Memory B cell (primary cell): ENCODE measurements at regions not wholly inside any gene's neighbourhood (a gene's known extent, or its start where the extent isn't known, plus 50 kb on each side); places are given as distances from the start of the nearest gene placed in this dataset.

Experiments used
- ATAC-seq: fragments of 150-1000 bp; cut with Tn5 transposase; 2 replicates; pipeline ENCODE4 v1.10.0; 2021; ENCODE audit warnings: low read depth, mild to moderate bottlenecking, moderate library complexity
- DNase-seq, 2 donors: peaks; one replicate each; pipeline ENCODE4 v3.0.0; 2022; ENCODE audit warnings: low spot score in 2 of 2
- H3K27ac Mint-ChIP-seq: one replicate; pipeline ENCODE4 v1.8.0; 2022; ENCODE audit warnings: mild to moderate bottlenecking, moderate library complexity, mixed read lengths
- H3K27me3 Mint-ChIP-seq: one replicate; pipeline ENCODE4 v1.8.0; 2022; ENCODE audit warnings: mixed read lengths
- H3K36me3 Mint-ChIP-seq: one replicate; pipeline ENCODE4 v1.8.0; 2022; ENCODE audit warnings: mild to moderate bottlenecking, mixed read lengths
- H3K4me1 Mint-ChIP-seq: one replicate; pipeline ENCODE4 v1.8.0; 2022; ENCODE audit warnings: mixed read lengths
- H3K4me3 Mint-ChIP-seq: one replicate; pipeline ENCODE4 v1.8.0; 2022; ENCODE audit warnings: mild to moderate bottlenecking, moderate library complexity, mixed read lengths
- H3K9me3 Mint-ChIP-seq: one replicate; pipeline ENCODE4 v1.8.0; 2022; ENCODE audit warnings: mixed read lengths

GRCh38 chr12:60101715-60102114 is 505.9 kb downstream of the SLC16A7 start:
- Mint-ChIP-seq H3K27me3 (no peaks in the 10 kb centered on the region), H3K9me3 (no peaks in the 10 kb centered on the region), H3K27ac (no peak overlapping the region), H3K4me3 (no peak overlapping the region), H3K4me1 (no peaks in the 10 kb centered on the region), H3K36me3 (no peaks in the 10 kb centered on the region)
- DNase-seq: no peak
- no peak for ATAC-seq

- no peaks in the 10 kb centered on the region for H3K9me3 Mint-ChIP-seq
- no peak for ATAC-seq
- H3K27ac Mint-ChIP-seq: no peak overlapping the region
- H3K4me1 Mint-ChIP-seq: no peaks in the 10 kb centered on the region
- no peak for DNase-seq
- H3K36me3 Mint-ChIP-seq: no peaks in the 10 kb centered on the region
- no peaks in the 10 kb centered on the region for H3K27me3 Mint-ChIP-seq
- no peak overlapping the region for H3K4me3 Mint-ChIP-seq
Measured at GRCh38 chr12:60106214-60106613, 510.4 kb downstream of the SLC16A7 start.

GRCh38 chr12:60107992-60108391 is 512.2 kb downstream of the SLC16A7 start:
- ATAC-seq: no peak
- H3K4me1 Mint-ChIP-seq: no peaks in the 10 kb centered on the region
- H3K9me3 Mint-ChIP-seq: no peaks in the 10 kb centered on the region
- DNase-seq: no peak
- H3K27ac Mint-ChIP-seq: no peak overlapping the region
- H3K4me3 Mint-ChIP-seq: no peak overlapping the region
- H3K27me3 Mint-ChIP-seq: no peaks in the 10 kb centered on the region
- no peaks in the 10 kb centered on the region for H3K36me3 Mint-ChIP-seq

- Mint-ChIP-seq H3K4me1 (no peaks in the 10 kb centered on the region), H3K36me3 (no peaks in the 10 kb centered on the region), H3K27ac (no peak overlapping the region), H3K9me3 (peaks cover 3% of the 10 kb centered on the region), H3K4me3 (no peak overlapping the region), H3K27me3 (no peaks in the 10 kb centered on the region)
- ATAC-seq (no peak), DNase-seq (no peak)
Measured at GRCh38 chr12:60112063-60112462, 516.2 kb downstream of the SLC16A7 start.

- H3K36me3 Mint-ChIP-seq: no peaks in the 10 kb centered on the region
- H3K9me3 Mint-ChIP-seq: peaks cover 3% of the 10 kb centered on the region
- ATAC-seq (no peak), DNase-seq (no peak)
- H3K4me3 Mint-ChIP-seq: no peak overlapping the region
- no peaks in the 10 kb centered on the region for H3K4me1 Mint-ChIP-seq
- no peaks in the 10 kb centered on the region for H3K27me3 Mint-ChIP-seq
- no peak overlapping the region for H3K27ac Mint-ChIP-seq
Measured at GRCh38 chr12:60112763-60113162, 516.9 kb downstream of the SLC16A7 start.

- Mint-ChIP-seq H3K36me3 (no peaks in the 10 kb centered on the region), H3K4me3 (no peak overlapping the region), H3K4me1 (no peaks in the 10 kb centered on the region), H3K9me3 (peaks cover 3% of the 10 kb centered on the region), H3K27ac (no peak overlapping the region), H3K27me3 (no peaks in the 10 kb centered on the region)
- DNase-seq (no peak), ATAC-seq (no peak)
Measured at GRCh38 chr12:60114169-60114568, 518.3 kb downstream of the SLC16A7 start.

GRCh38 chr12:60119327-60119726 is 523.5 kb downstream of the SLC16A7 start:
- DNase-seq (no peak), ATAC-seq (no peak)
- Mint-ChIP-seq H3K4me3 (no peak overlapping the region), H3K27ac (no peak overlapping the region), H3K36me3 (no peaks in the 10 kb centered on the region), H3K27me3 (no peaks in the 10 kb centered on the region), H3K4me1 (no peaks in the 10 kb centered on the region), H3K9me3 (peaks cover 3% of the 10 kb centered on the region)

GRCh38 chr12:60120199-60120598 is 524.4 kb downstream of the SLC16A7 start:
- no peak overlapping the region for H3K4me3 Mint-ChIP-seq
- no peak overlapping the region for H3K27ac Mint-ChIP-seq
- no peaks in the 10 kb centered on the region for H3K36me3 Mint-ChIP-seq
- DNase-seq (no peak), ATAC-seq (no peak)
- no peaks in the 10 kb centered on the region for H3K27me3 Mint-ChIP-seq
- no peaks in the 10 kb centered on the region for H3K4me1 Mint-ChIP-seq
- H3K9me3 Mint-ChIP-seq: peaks cover 4% of the 10 kb centered on the region

- Mint-ChIP-seq H3K27ac (no peak overlapping the region), H3K27me3 (no peaks in the 10 kb centered on the region), H3K4me3 (no peak overlapping the region), H3K9me3 (peaks cover 5% of the 10 kb centered on the region), H3K4me1 (no peaks in the 10 kb centered on the region), H3K36me3 (no peaks in the 10 kb centered on the region)
- DNase-seq (no peak), ATAC-seq (no peak)
Measured at GRCh38 chr12:60123557-60123956, 527.7 kb downstream of the SLC16A7 start.

- Mint-ChIP-seq H3K27ac (no peak overlapping the region), H3K36me3 (no peaks in the 10 kb centered on the region), H3K4me1 (no peaks in the 10 kb centered on the region), H3K27me3 (no peaks in the 10 kb centered on the region), H3K9me3 (no peaks in the 10 kb centered on the region), H3K4me3 (no peak overlapping the region)
- ATAC-seq: no peak
- no peak for DNase-seq
Measured at GRCh38 chr12:60137513-60137912, 541.7 kb downstream of the SLC16A7 start.

GRCh38 chr12:60138526-60138925 is 542.7 kb downstream of the SLC16A7 start:
- H3K4me3 Mint-ChIP-seq: no peak overlapping the region
- DNase-seq (no peak), ATAC-seq (no peak)
- no peaks in the 10 kb centered on the region for H3K36me3 Mint-ChIP-seq
- H3K9me3 Mint-ChIP-seq: no peaks in the 10 kb centered on the region
- no peaks in the 10 kb centered on the region for H3K4me1 Mint-ChIP-seq
- no peaks in the 10 kb centered on the region for H3K27me3 Mint-ChIP-seq
- no peak overlapping the region for H3K27ac Mint-ChIP-seq

GRCh38 chr12:60144395-60144794 is 548.6 kb downstream of the SLC16A7 start:
- no peaks in the 10 kb centered on the region for H3K27me3 Mint-ChIP-seq
- no peaks in the 10 kb centered on the region for H3K4me1 Mint-ChIP-seq
- H3K27ac Mint-ChIP-seq: no peak overlapping the region
- DNase-seq: no peak
- no peak overlapping the region for H3K4me3 Mint-ChIP-seq
- no peaks in the 10 kb centered on the region for H3K36me3 Mint-ChIP-seq
- peaks cover 2% of the 10 kb centered on the region for H3K9me3 Mint-ChIP-seq
- ATAC-seq: no peak

GRCh38 chr12:60148109-60148508 is 552.3 kb downstream of the SLC16A7 start:
- H3K4me1 Mint-ChIP-seq: no peaks in the 10 kb centered on the region
- peaks cover 2% of the 10 kb centered on the region for H3K9me3 Mint-ChIP-seq
- H3K4me3 Mint-ChIP-seq: no peak overlapping the region
- ATAC-seq (no peak), DNase-seq (no peak)
- no peaks in the 10 kb centered on the region for H3K27me3 Mint-ChIP-seq
- H3K27ac Mint-ChIP-seq: no peak overlapping the region
- no peaks in the 10 kb centered on the region for H3K36me3 Mint-ChIP-seq

GRCh38 chr12:60148831-60149230 is 553.0 kb downstream of the SLC16A7 start:
- H3K9me3 Mint-ChIP-seq: peaks cover 2% of the 10 kb centered on the region
- no peaks in the 10 kb centered on the region for H3K27me3 Mint-ChIP-seq
- no peak overlapping the region for H3K4me3 Mint-ChIP-seq
- ATAC-seq: no peak
- H3K27ac Mint-ChIP-seq: no peak overlapping the region
- no peak for DNase-seq
- H3K36me3 Mint-ChIP-seq: no peaks in the 10 kb centered on the region
- no peaks in the 10 kb centered on the region for H3K4me1 Mint-ChIP-seq

GRCh38 chr12:60152756-60153155 is 556.9 kb downstream of the SLC16A7 start:
- no peak overlapping the region for H3K4me3 Mint-ChIP-seq
- DNase-seq (no peak), ATAC-seq (no peak)
- no peaks in the 10 kb centered on the region for H3K9me3 Mint-ChIP-seq
- H3K4me1 Mint-ChIP-seq: no peaks in the 10 kb centered on the region
- H3K36me3 Mint-ChIP-seq: no peaks in the 10 kb centered on the region
- no peaks in the 10 kb centered on the region for H3K27me3 Mint-ChIP-seq
- no peak overlapping the region for H3K27ac Mint-ChIP-seq

- H3K36me3 Mint-ChIP-seq: no peaks in the 10 kb centered on the region
- no peak for DNase-seq
- no peak for ATAC-seq
- H3K27ac Mint-ChIP-seq: no peak overlapping the region
- no peaks in the 10 kb centered on the region for H3K27me3 Mint-ChIP-seq
- no peaks in the 10 kb centered on the region for H3K4me1 Mint-ChIP-seq
- H3K4me3 Mint-ChIP-seq: no peak overlapping the region
- peaks cover 2% of the 10 kb centered on the region for H3K9me3 Mint-ChIP-seq
Measured at GRCh38 chr12:60159761-60160160, 563.9 kb downstream of the SLC16A7 start.
